Astrocyte (in vitro differentiated cells and primary cell): ENCODE measurements at regions not wholly inside any gene's neighbourhood (a gene's known extent, or its start where the extent isn't known, plus 50 kb on each side); places are given as distances from the start of the nearest gene placed in this dataset.

Experiments used
- CTCF ChIP-seq: IDR thresholded peaks from 2 replicates; pipeline ENCODE4 v1.5.1; 2011; ENCODE audit warnings: low read depth, mild to moderate bottlenecking, inconsistent platforms, low read length, moderate library complexity; ENCODE audit not compliant: insufficient read depth
- EZH2 ChIP-seq: IDR thresholded peaks from 2 replicates; pipeline ENCODE4 v1.6.1; 2012; ENCODE audit warnings: mild to moderate bottlenecking, low read length, inconsistent platforms; ENCODE audit not compliant: insufficient read depth

- no peak for TF ChIP-seq CTCF
- TF ChIP-seq EZH2, result no peak
Observed at GRCh38 chr10:120184547-120185337, 272.3 kb upstream of the PLPP4 start.
